Coronary artery (tissue), 2 donors: ENCODE measurements at regions not wholly inside any gene's neighbourhood (a gene's known extent, or its start where the extent isn't known, plus 50 kb on each side); places are given as distances from the start of the nearest gene placed in this dataset.
A peak's percentile ranks its signal among the peaks of the same experiment; 100 is the strongest.

Experiments
- DNase-seq: peaks from one replicate; pipeline ENCODE4 v3.0.0-alpha.2; 2017; ENCODE audit warnings: low spot score
- H3K27ac ChIP-seq, 2 donors: fragments of 200-600 bp; sonication (generic); one replicate each; pipeline ENCODE4 v1.5.1; 2016 to 2019
- H3K4me3 ChIP-seq: fragments of 200-600 bp; sonication (generic); 2 replicates; pipeline ENCODE4 v1.5.1; 2016; ENCODE audit warnings: mild to moderate bottlenecking, moderate library complexity
- CTCF ChIP-seq: fragments of 200-600 bp; sonication (generic); IDR thresholded peaks from one replicate; pipeline ENCODE4 v1.5.1; 2019; ENCODE audit warnings: antibody characterized with exemption

- DNase-seq: no peak
- TF ChIP-seq CTCF: no peak
- H3K27ac ChIP-seq: no peak overlapping the region
These were observed 97.3 kb upstream of the KLF14 start for GRCh38 chr7:130831322-130831721.

GRCh38 chr7:130831817-130832481 is 97.9 kb upstream of the KLF14 start:
- H3K27ac ChIP-seq: no peak overlapping the region
- H3K4me3 ChIP-seq: no peak overlapping the region
- TF ChIP-seq CTCF: peak; percentile 43
- no peak for DNase-seq

More at GRCh38 chr7:130831322-130831721, 97.3 kb upstream of the KLF14 start:
- H3K4me3 ChIP-seq: no peak overlapping the region

GRCh38 chr7:130838738-130839137 is 104.7 kb upstream of the KLF14 start:
- no peak for DNase-seq
- Histone ChIP-seq H3K27ac (no peak overlapping the region), H3K4me3 (no peak overlapping the region)
- TF ChIP-seq CTCF: no peak

GRCh38 chr7:130840599-130840998 is 106.6 kb upstream of the KLF14 start:
- Histone ChIP-seq H3K27ac (no peak overlapping the region), H3K4me3 (no peak overlapping the region)
- no peak for TF ChIP-seq CTCF
- DNase-seq: no peak

- DNase-seq: no peak
- TF ChIP-seq CTCF: no peak
- H3K27ac ChIP-seq: no peak overlapping the region
- H3K4me3 ChIP-seq: no peak overlapping the region
These were observed 107.4 kb upstream of the KLF14 start for GRCh38 chr7:130841416-130841815.

- no peak overlapping the region for H3K4me3 ChIP-seq
- TF ChIP-seq CTCF: no peak
- DNase-seq: no peak
- H3K27ac ChIP-seq: no peak overlapping the region
These were observed 109.7 kb upstream of the KLF14 start for GRCh38 chr7:130843703-130844102.

- H3K4me3 ChIP-seq: no peak overlapping the region
- no peak for TF ChIP-seq CTCF
- no peak overlapping the region for H3K27ac ChIP-seq
- DNase-seq: no peak
These were observed 111.0 kb upstream of the KLF14 start for GRCh38 chr7:130844811-130845580.
